ENCODE measurements at regions not wholly inside any gene's neighbourhood (a gene's known extent, or its start where the extent isn't known, plus 50 kb on each side); places are given as distances from the start of the nearest gene placed in this dataset.

- Mint-ChIP-seq H3K27ac (no peak overlapping the region), H3K9me3 (ENCODE audit: low read depth) (no peaks in the 10 kb centered on the region), H3K27me3 (peaks cover 11% of the 10 kb centered on the region), H3K36me3 (no peaks in the 10 kb centered on the region), H3K4me1 (no peaks in the 10 kb centered on the region), H3K4me3 (no peak overlapping the region)
- CTCF ChIA-PET: interaction anchor here (0.5 kb wide), 1 partner anchor 1527 kb away, joined by 4 read pairs; no protein-coding TSS in a partner anchor
- ATAC-seq (no peak), DNase-seq (no peak)
Observed at GRCh38 chr16:54591816-54592246, 305.2 kb upstream of the IRX3 start.

GRCh38 chr16:54590836-54591235 is 304.2 kb upstream of the IRX3 start:
- peaks cover 11% of the 10 kb centered on the region for H3K27me3 Mint-ChIP-seq
- DNase-seq (no peak), ATAC-seq (no peak)
- no peak overlapping the region for H3K4me3 Mint-ChIP-seq
- no peak overlapping the region for H3K27ac Mint-ChIP-seq
- no peaks in the 10 kb centered on the region for H3K9me3 Mint-ChIP-seq (ENCODE audit: low read depth)
- no peaks in the 10 kb centered on the region for H3K4me1 Mint-ChIP-seq
- no peaks in the 10 kb centered on the region for H3K36me3 Mint-ChIP-seq
- CTCF ChIA-PET: no interaction called here

GRCh38 chr16:54589326-54589725 is 302.7 kb upstream of the IRX3 start:
- ATAC-seq (no peak), DNase-seq (no peak)
- Mint-ChIP-seq H3K4me3 (no peak overlapping the region), H3K36me3 (no peaks in the 10 kb centered on the region), H3K4me1 (no peaks in the 10 kb centered on the region), H3K27ac (no peak overlapping the region), H3K27me3 (peaks cover 8% of the 10 kb centered on the region), H3K9me3 (ENCODE audit: low read depth) (no peaks in the 10 kb centered on the region)
- CTCF ChIA-PET: interaction anchor here (1.0 kb wide), 1 partner anchor 8 kb away, joined by 3 read pairs; no protein-coding TSS in a partner anchor

GRCh38 chr16:54588026-54588425 is 301.4 kb upstream of the IRX3 start:
- H3K4me1 Mint-ChIP-seq: no peaks in the 10 kb centered on the region
- CTCF ChIA-PET: no interaction called here
- no peak overlapping the region for H3K27ac Mint-ChIP-seq
- no peak for DNase-seq
- no peaks in the 10 kb centered on the region for H3K36me3 Mint-ChIP-seq
- peaks cover 3% of the 10 kb centered on the region for H3K27me3 Mint-ChIP-seq
- no peak for ATAC-seq
- no peaks in the 10 kb centered on the region for H3K9me3 Mint-ChIP-seq (ENCODE audit: low read depth)
- no peak overlapping the region for H3K4me3 Mint-ChIP-seq

GRCh38 chr16:54587176-54587515 is 300.6 kb upstream of the IRX3 start:
- ATAC-seq: no peak
- H3K36me3 Mint-ChIP-seq: no peaks in the 10 kb centered on the region
- no peaks in the 10 kb centered on the region for H3K9me3 Mint-ChIP-seq (ENCODE audit: low read depth)
- H3K4me1 Mint-ChIP-seq: no peaks in the 10 kb centered on the region
- no peak for DNase-seq
- H3K4me3 Mint-ChIP-seq: no peak overlapping the region
- no peak overlapping the region for H3K27ac Mint-ChIP-seq
- CTCF ChIA-PET: no interaction called here
- H3K27me3 Mint-ChIP-seq: peaks cover 3% of the 10 kb centered on the region

- Mint-ChIP-seq H3K36me3 (no peaks in the 10 kb centered on the region), H3K27me3 (peaks cover 3% of the 10 kb centered on the region), H3K9me3 (ENCODE audit: low read depth) (no peaks in the 10 kb centered on the region), H3K4me3 (no peak overlapping the region), H3K4me1 (no peaks in the 10 kb centered on the region), H3K27ac (no peak overlapping the region)
- CTCF ChIA-PET: no interaction called here
- ATAC-seq (no peak), DNase-seq (no peak)
Observed at GRCh38 chr16:54586474-54587175, 300.0 kb upstream of the IRX3 start.

- no peak for ATAC-seq
- CTCF ChIA-PET: no interaction called here
- Mint-ChIP-seq H3K27ac (no peak overlapping the region), H3K4me3 (no peak overlapping the region), H3K27me3 (peaks cover 3% of the 10 kb centered on the region), H3K4me1 (no peaks in the 10 kb centered on the region), H3K36me3 (no peaks in the 10 kb centered on the region), H3K9me3 (ENCODE audit: low read depth) (no peaks in the 10 kb centered on the region)
- DNase-seq: no peak
Observed at GRCh38 chr16:54585998-54586340, 299.4 kb upstream of the IRX3 start.

- Mint-ChIP-seq H3K27me3 (no peaks in the 10 kb centered on the region), H3K4me3 (no peak overlapping the region), H3K4me1 (no peaks in the 10 kb centered on the region), H3K36me3 (no peaks in the 10 kb centered on the region), H3K27ac (no peak overlapping the region), H3K9me3 (ENCODE audit: low read depth) (no peaks in the 10 kb centered on the region)
- CTCF ChIA-PET: no interaction called here
- DNase-seq: no peak
- ATAC-seq: no peak
Observed at GRCh38 chr16:54585094-54585997, 298.8 kb upstream of the IRX3 start.

GRCh38 chr16:54584121-54584520 is 297.5 kb upstream of the IRX3 start:
- no peaks in the 10 kb centered on the region for H3K4me1 Mint-ChIP-seq
- no peak overlapping the region for H3K4me3 Mint-ChIP-seq

GRCh38 chr16:54582631-54583250 is 296.2 kb upstream of the IRX3 start:
- CTCF ChIA-PET: no interaction called here
- H3K27ac Mint-ChIP-seq: no peak overlapping the region
- no peak for ATAC-seq
- H3K4me1 Mint-ChIP-seq: no peaks in the 10 kb centered on the region
- no peak overlapping the region for H3K4me3 Mint-ChIP-seq
- H3K36me3 Mint-ChIP-seq: no peaks in the 10 kb centered on the region
- DNase-seq: no peak
- H3K9me3 Mint-ChIP-seq (ENCODE audit: low read depth): no peaks in the 10 kb centered on the region
- peaks cover 2% of the 10 kb centered on the region for H3K27me3 Mint-ChIP-seq

More at GRCh38 chr16:54584121-54584520, 297.5 kb upstream of the IRX3 start:
- Mint-ChIP-seq H3K27ac (no peak overlapping the region), H3K36me3 (no peaks in the 10 kb centered on the region), H3K27me3 (no peaks in the 10 kb centered on the region), H3K9me3 (ENCODE audit: low read depth) (no peaks in the 10 kb centered on the region)
- ATAC-seq (no peak), DNase-seq (no peak)
- CTCF ChIA-PET: no interaction called here

GRCh38 chr16:54579106-54579728 is 292.6 kb upstream of the IRX3 start:
- H3K27me3 Mint-ChIP-seq: peaks cover 15% of the 10 kb centered on the region
- CTCF ChIA-PET: no interaction called here

GRCh38 chr16:54577651-54578128 is 291.1 kb upstream of the IRX3 start:
- Mint-ChIP-seq H3K27ac (no peak overlapping the region), H3K27me3 (peaks cover 15% of the 10 kb centered on the region), H3K9me3 (ENCODE audit: low read depth) (no peaks in the 10 kb centered on the region), H3K4me3 (no peak overlapping the region), H3K4me1 (no peaks in the 10 kb centered on the region), H3K36me3 (no peaks in the 10 kb centered on the region)
- no peak for ATAC-seq
- CTCF ChIA-PET: no interaction called here
- DNase-seq: no peak

More at GRCh38 chr16:54579106-54579728, 292.6 kb upstream of the IRX3 start:
- ATAC-seq (no peak), DNase-seq (no peak)
- Mint-ChIP-seq H3K4me3 (no peak overlapping the region), H3K9me3 (ENCODE audit: low read depth) (no peaks in the 10 kb centered on the region), H3K36me3 (no peaks in the 10 kb centered on the region), H3K4me1 (no peaks in the 10 kb centered on the region), H3K27ac (no peak overlapping the region)

- no peaks in the 10 kb centered on the region for H3K4me1 Mint-ChIP-seq
- no peaks in the 10 kb centered on the region for H3K9me3 Mint-ChIP-seq (ENCODE audit: low read depth)
- H3K27me3 Mint-ChIP-seq: peaks cover 15% of the 10 kb centered on the region
Observed at GRCh38 chr16:54576785-54577184, 290.2 kb upstream of the IRX3 start.

More at GRCh38 chr16:54576785-54577184, 290.2 kb upstream of the IRX3 start:
- no peak overlapping the region for H3K27ac Mint-ChIP-seq
- no peak for DNase-seq
- H3K36me3 Mint-ChIP-seq: no peaks in the 10 kb centered on the region
- CTCF ChIA-PET: no interaction called here
- ATAC-seq: no peak
- no peak overlapping the region for H3K4me3 Mint-ChIP-seq
